Stimulated activated CD8-positive, alpha-beta memory T cell treated with anti-CD3 and anti-CD28 coated beads, Interleukin-4, amount 100 ng/mL, for 48 hours (primary cell): ENCODE measurements at regions not wholly inside any gene's neighbourhood (a gene's known extent, or its start where the extent isn't known, plus 50 kb on each side); places are given as distances from the start of the nearest gene placed in this dataset.

Experiments used
- DNase-seq: peaks from one replicate; pipeline ENCODE4 v3.0.0-alpha.2; 2020

GRCh38 chr12:39043424-39043822 is 138.0 kb upstream of the CPNE8 start:
- DNase-seq, result no peak

GRCh38 chr12:39040275-39040674 is 134.9 kb upstream of the CPNE8 start:
- no peak for DNase-seq

DNA sequence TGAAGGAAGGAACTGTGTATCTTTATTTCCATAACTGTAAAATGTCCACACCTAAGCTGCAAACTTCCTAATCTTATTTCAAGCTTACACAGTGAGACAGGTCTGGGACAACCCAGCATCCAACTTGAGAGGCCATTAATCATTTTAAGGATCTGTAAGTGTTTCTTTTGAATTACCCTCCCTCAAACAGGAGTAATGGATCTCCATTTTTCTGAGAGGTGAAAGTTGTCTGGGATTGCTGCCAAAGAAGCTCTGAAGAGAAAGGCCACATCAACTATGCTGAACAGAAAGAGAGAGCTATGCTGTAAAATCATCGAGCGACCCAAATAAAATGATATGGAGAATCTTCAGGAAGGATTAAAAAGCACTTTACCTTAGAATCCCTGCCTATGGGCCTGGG is 131.7 kb upstream of the CPNE8 start:
- no peak for DNase-seq

DNA sequence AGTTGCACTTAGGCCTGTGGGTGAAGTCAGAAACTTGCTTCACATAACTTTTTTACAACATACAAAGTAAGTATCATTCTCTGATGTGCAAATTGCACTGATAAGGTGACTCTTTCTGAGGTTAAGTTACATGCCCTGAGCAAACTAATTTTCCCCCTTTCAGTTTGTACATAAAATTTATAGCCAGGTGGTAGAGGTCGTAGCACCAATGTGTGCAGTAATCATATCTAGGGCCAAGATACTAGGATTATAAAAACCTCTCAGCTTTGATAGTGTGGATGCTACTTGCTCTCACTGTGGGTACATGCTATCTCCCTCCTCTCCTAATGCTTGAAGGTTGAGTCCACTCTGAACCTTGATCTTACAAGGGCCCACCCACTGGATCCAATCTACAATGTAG is 130.7 kb upstream of the CPNE8 start:
- DNase-seq, result no peak

- DNase-seq, result no peak
These were observed 128.4 kb upstream of the CPNE8 start for GRCh38 chr12:39033782-39034181.

DNA sequence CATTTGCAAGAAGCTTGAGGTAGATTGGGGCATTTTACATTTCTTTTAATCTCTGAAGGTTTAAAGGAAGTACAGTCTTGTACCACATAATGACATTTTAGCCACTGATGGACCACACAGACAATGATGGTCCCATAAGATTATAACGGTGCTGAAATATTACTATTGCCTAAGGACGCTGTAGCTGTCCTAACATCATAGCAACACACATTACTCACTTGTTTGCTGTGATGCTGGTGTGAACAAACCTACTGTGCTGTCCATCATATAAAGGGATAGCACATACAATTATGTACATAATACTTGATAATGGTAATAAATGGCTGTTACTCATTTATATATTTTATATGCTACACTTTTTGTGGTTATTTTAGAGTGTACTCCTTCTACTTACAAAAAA is 127.1 kb upstream of the CPNE8 start:
- DNase-seq, result no peak

DNA sequence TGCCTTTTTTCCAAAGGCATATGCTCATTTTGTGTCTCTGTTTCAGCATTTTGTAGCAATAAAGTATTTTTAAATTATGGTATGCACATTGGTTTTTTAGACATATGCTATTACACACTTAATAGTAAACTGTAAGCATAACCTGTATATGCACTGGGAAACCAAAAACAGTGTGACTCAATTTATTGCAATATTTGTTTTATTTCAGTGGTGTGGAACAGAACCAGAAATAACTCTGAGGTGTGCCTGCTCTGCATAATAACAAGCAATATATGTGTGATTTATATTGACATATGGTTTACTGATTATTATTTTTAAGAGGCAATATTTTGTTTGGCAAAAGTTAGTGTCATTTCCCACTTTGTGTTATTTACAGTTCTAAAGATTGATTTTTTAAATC is 126.6 kb upstream of the CPNE8 start:
- no peak for DNase-seq

- DNase-seq, result no peak
These were observed 123.0 kb upstream of the CPNE8 start for GRCh38 chr12:39028382-39028781.

GRCh38 chr12:39012870-39013269 is 107.5 kb upstream of the CPNE8 start:
- DNase-seq, result no peak

DNA sequence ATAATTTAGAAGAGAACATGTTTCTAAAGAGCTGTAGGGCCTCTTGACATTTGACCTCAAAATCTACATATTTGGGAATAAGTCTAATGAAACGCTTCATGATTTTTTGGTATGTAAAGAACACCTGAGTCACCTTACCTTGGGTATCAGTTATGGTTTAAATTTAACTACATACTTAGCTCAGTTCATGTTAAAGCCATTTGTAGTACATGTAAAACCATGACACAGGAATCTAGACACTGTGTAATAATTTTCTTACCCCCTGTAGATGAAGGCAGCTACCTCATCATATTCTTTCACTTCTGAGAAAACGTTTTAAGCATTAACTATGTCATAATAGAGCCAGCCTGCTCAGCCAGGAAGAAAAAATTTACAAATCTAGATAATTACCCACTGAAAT is 105.8 kb upstream of the CPNE8 start:
- no peak for DNase-seq

DNA sequence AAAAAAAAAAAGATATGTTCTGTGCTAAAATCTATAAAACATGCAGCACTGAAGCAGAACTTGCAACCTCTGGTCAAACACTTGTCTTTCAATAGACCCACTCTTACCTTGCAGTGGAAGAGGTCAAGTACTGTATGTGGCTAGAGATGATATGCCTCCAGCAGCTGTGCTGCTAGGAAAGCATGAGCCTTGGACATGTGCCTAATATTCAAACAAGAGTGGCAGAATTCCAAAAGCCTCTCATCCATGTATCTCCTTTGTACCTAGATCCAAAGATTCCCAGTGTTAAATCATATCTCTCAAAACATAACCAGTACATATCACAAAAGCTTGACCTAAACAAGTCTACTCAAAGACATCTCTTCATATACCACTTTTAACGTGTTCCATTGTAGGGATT is 105.0 kb upstream of the CPNE8 start:
- DNase-seq, result no peak

DNA sequence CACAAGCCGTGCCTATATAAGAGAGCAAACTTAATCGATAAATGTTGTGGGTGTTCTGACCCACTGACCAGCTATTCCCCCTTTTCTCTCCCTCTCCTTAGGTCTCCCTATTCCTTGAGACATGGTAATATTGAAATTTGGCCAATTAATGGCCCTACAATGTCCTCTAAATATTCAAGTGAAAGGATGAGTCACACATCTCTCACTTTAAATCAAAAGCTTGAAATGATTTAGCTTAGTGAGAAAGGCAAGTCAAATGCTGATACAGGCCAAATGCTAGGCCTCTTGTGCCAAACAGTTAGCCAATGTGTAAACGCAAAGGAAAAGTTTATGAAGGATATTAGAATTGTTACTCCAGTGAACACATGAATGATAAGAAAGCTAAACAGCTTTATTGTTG is 102.2 kb upstream of the CPNE8 start:
- no peak for DNase-seq

DNA sequence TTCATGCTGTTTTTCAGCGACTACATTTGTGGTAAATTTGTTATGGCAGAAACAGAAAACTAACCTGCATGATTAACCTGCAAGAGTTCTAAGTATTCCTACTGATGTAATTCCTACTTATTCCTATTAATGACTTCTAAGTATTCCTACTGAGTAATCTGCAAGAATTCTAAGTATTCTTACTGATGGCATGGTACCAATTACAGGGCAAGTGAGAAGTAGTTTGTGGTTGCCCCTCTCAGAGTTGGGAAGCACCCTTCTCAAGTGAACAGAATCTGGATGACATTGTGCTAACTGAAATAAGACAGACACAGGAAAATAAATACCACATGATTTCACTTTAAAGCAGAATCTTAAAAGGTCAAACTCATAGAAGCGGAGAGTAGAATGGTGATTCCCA is 100.9 kb upstream of the CPNE8 start:
- DNase-seq, result no peak

GRCh38 chr12:39005671-39006070 is 100.3 kb upstream of the CPNE8 start:
- DNase-seq, result no peak

- DNase-seq, result no peak
These were observed 98.3 kb upstream of the CPNE8 start for GRCh38 chr12:39003541-39004155.

DNA sequence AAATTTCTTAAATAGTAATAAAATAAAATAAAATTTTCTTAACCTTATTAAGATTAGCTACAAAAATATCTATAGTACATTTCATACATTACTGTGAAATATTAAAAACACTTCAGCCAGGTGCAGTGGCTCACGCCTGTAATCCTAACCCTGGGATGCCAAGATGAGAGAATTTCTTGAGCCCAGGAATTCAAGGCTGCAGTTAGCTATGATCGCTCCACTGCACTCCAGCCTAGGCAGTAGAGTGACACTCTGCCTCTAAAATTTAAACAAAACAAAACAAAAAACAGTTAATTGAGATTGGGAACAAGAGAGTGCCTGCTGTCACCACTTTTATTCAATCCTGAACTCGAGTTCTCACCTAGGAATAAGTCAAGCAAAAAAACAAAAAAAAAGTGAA is 95.0 kb upstream of the CPNE8 start:
- DNase-seq, result no peak

- no peak for DNase-seq
These were observed 93.6 kb upstream of the CPNE8 start for GRCh38 chr12:38998887-38999482.

- DNase-seq, result no peak
These were observed 89.9 kb upstream of the CPNE8 start for GRCh38 chr12:38995249-38995648.

GRCh38 chr12:38985961-38986360 is 80.6 kb upstream of the CPNE8 start:
- DNase-seq, result no peak

GRCh38 chr12:38984388-38984787 is 79.0 kb upstream of the CPNE8 start:
- no peak for DNase-seq

DNA sequence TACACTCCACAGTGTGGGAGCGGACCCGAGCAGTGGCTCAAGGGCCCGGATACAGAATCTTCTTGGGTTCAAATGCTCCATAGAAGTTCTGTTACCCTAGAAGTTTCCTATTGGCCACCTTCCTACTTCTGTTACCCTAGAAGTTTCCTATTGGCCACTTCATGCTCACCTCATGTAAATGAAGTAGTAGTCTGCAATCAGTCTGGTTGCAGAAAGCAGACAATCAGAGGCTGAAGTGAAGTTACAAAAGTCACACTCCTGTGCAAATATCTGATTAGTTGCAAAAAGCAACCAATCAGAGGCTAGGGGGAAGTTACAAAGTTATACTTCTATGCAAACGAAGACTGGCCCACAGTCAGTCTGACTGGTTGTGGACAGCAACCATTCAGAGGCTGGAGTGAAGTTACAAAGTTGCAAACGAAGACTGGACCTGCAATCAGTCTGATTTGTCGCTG is 77.8 kb upstream of the CPNE8 start:
- no peak for DNase-seq

DNA sequence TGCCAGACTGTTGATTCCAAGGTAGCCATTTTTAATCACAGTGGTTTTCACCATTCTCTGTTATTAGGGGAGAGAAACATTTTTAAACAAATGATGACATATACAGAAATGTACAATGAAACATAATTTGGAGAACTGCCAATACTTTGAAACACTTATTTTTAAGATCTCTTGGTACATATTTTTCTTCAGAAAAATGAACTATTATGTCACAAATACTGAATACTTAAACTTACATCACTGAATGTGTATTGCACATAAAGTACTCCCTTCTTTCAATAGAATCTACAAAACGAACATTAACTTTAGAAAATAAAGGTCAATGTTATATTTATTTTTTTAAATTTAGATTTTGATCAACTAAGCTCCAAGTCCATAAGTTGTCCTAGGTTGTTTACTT is 71.7 kb upstream of the CPNE8 start:
- DNase-seq, result no peak

DNA sequence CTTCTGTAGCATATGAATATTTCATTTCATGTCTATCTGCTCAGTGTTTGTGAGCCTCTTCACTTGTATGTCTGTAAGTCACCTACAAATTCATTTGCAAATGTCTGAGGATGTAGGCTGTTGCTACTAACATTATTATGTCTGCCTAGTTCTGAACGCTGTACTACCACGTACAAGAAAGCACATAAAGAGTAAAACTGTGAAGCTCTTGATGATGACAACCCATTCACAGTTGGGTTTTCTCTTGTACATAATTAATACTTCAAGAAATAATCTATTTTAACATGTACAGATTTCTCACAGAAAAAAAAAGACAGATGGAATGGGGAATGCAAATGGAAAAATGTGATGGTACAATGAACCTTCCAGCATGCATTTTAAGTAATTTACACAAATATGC is 64.3 kb upstream of the CPNE8 start:
- no peak for DNase-seq

GRCh38 chr12:38961683-38962082 is 56.3 kb upstream of the CPNE8 start:
- DNase-seq, result no peak

DNA sequence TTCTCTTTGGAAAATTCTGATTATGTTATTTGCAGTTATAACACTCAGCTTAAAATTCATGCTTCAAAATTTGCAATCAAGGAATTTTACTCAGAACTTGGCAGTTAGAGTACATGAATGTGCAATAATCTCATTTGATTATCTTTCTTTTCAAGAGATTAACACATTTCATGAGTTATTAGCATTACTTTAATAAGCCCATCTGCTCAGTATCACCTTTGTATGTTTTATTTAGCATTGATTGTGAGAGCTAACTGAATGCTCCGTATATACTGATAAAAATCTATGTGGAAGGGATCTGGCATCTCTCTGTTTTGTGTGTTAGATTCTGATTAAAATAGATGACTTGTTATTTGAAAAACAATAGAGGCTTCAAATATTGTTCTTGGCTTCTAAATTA is 55.6 kb upstream of the CPNE8 start:
- DNase-seq, result no peak
